ENCODE measurements at regions not wholly inside any gene's neighbourhood (a gene's known extent, or its start where the extent isn't known, plus 50 kb on each side); places are given as distances from the start of the nearest gene placed in this dataset.

DNA sequence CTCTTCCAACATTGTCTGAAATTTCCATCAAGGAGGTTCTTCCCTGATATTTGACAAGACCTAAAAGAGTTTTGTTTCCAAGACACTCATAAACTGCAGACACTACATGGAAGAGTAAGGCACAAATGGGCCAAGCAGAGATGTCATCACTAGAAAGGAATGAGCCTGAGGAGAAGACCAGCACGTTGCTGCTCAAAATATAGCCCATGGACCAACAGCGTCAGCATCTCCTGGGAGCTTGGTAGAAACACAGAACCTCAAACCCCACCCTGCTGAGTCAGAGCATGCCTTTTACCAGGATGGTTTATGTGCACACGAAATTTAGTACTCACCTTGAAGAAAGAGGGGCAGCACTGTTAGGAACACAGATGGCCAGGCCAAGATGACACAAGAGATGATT is 128.7 kb upstream of the MID1 start:
- no peak overlapping the region for H4K91ac ChIP-seq (replicated peaks; ENCODE audit: insufficient read length, low read length)
- CTCF ChIA-PET (ENCODE audit: partially characterized antibody): interaction anchor here (0.8 to 1.4 kb wide), 3 partner anchors 13 to 26 kb away, joined by 3 read pairs; no protein-coding TSS in a partner anchor
- no peak for DNase-seq (ENCODE audit: low read depth in 1 of 2, low spot score in 2 of 2)

More for the DNA sequence above, 128.7 kb upstream of the MID1 start:
- Histone ChIP-seq H3K4me2 (ENCODE audit: insufficient read depth in 1 of 2, low read depth in 2 of 2, low read length in 2 of 2) (no peak overlapping the region), H2BK15ac (ENCODE audit: low read length) (no peak overlapping the region), H4K5ac (ENCODE audit: insufficient read length, low read depth, low read length) (no peak overlapping the region), H3K79me1 (ENCODE audit: low read depth, low read length) (no peaks in the 10 kb centered on the region), H2BK20ac (ENCODE audit: low read length) (no peak overlapping the region), H3K36me3 (ENCODE audit: control insufficient read depth in 2 of 4, insufficient read depth in 4 of 4, low read length in 3 of 4) (no peaks in the 10 kb centered on the region), H3K14ac (ENCODE audit: insufficient read length) (no peak overlapping the region), H4K20me1 (replicated peaks in 1 of 2; ENCODE audit: control insufficient read depth in 1 of 2, insufficient read depth in 2 of 2, low read length in 2 of 2) (no peaks in the 10 kb centered on the region), H2BK5ac (ENCODE audit: low read depth, low read length) (no peak overlapping the region), H3K23ac (ENCODE audit: insufficient read length) (no peak overlapping the region), H2BK12ac (ENCODE audit: low read depth, low read length) (peak overlapping the region; percentile 50; the same call in 1 of the 2 replicates), H4K8ac (ENCODE audit: extremely low read depth, insufficient read depth, low read length) (no peak overlapping the region), H3K9me3 (ENCODE audit: insufficient read depth in 2 of 2, low read depth in 1 of 2, low read length in 1 of 2) (no peaks in the 10 kb centered on the region), H2BK120ac (replicated peaks; ENCODE audit: low read depth, low read length) (no peak overlapping the region), H3K79me2 (ENCODE audit: control insufficient read depth in 1 of 2, insufficient read depth in 2 of 2, low read length in 2 of 2) (no peaks in the 10 kb centered on the region), H3K27ac (ENCODE audit: low read depth, low read length) (no peak overlapping the region), H2AFZ (ENCODE audit: low read length) (no peak overlapping the region), H3K9ac (replicated peaks in 1 of 4; ENCODE audit: extremely low read depth in 1 of 4, low read depth in 3 of 4, low read length in 3 of 4) (no peak overlapping the region), H3K4ac (replicated peaks; ENCODE audit: insufficient read length, low read depth, low read length) (no peak overlapping the region), H3K18ac (ENCODE audit: extremely low read depth, low read length) (no peak overlapping the region), H2AK5ac (ENCODE audit: low read depth, low read length) (no peak overlapping the region), H3K4me1 (replicated peaks in 1 of 4; ENCODE audit: control insufficient read depth in 3 of 4, insufficient read depth in 4 of 4, low read length in 3 of 4) (peaks cover 0 to 1% (median 0%) of the 10 kb centered on the region in 4 experiments; a peak in 1 of 7 replicates), H3K27me3 (replicated peaks in 1 of 4; ENCODE audit: control insufficient read depth in 3 of 4, extremely low read depth in 1 of 4, insufficient read depth in 3 of 4, low read length in 3 of 4) (no peaks in the 10 kb centered on the region), H3K23me2 (ENCODE audit: low read depth, low read length) (no peaks in the 10 kb centered on the region), H3K4me3 (ENCODE audit: extremely low read depth in 1 of 4, insufficient read depth in 2 of 4, low read depth in 3 of 4, low read length in 4 of 4) (no peak overlapping the region), H3K56ac (replicated peaks; ENCODE audit: insufficient read length, low read depth, low read length) (no peak overlapping the region)
- 88% methylated on average over 3 of the region's 3 CpGs; no CpG with 5 or more reads in 1 of the 2 experiments for WGBS, 2 experiments (ENCODE audit: extremely low coverage in 1 of 2, insufficient coverage in 1 of 2, insufficient read length in 1 of 2, insufficient replicate concordance in 2 of 2, low coverage in 1 of 2, low lambda C conversion rate in 2 of 2, missing lambda C conversion rate in 1 of 2)
- POLR2A ChIA-PET (ENCODE audit: partially characterized antibody): no interaction called here
- FAIRE-seq: no peak
- TF ChIP-seq POU5F1 (IDR thresholded peaks at IDR 0.05; ENCODE audit: low read depth, low read length) (no peak), CTBP2 (IDR thresholded peaks at IDR 0.05; ENCODE audit: borderline replicate concordance, insufficient read depth, insufficient read length, low read length) (no peak), JUN (IDR thresholded peaks at IDR 0.05; ENCODE audit: low read depth, low read length) (no peak), EP300 (IDR thresholded peaks at IDR 0.05; ENCODE audit: borderline replicate concordance in 1 of 2, low read depth in 2 of 2, low read length in 2 of 2) (no peak), SP2 (IDR thresholded peaks at IDR 0.05; ENCODE audit: low read length) (no peak), POLR2A (IDR thresholded peaks at IDR 0.05; ENCODE audit: control extremely low read depth in 1 of 2, low read depth in 2 of 2, low read length in 2 of 2) (no peak), SUZ12 (IDR thresholded peaks at IDR 0.05; ENCODE audit: low read length) (no peak)
